ENCODE measurements at regions not wholly inside any gene's neighbourhood (a gene's known extent, or its start where the extent isn't known, plus 50 kb on each side); places are given as distances from the start of the nearest gene placed in this dataset.

DNA sequence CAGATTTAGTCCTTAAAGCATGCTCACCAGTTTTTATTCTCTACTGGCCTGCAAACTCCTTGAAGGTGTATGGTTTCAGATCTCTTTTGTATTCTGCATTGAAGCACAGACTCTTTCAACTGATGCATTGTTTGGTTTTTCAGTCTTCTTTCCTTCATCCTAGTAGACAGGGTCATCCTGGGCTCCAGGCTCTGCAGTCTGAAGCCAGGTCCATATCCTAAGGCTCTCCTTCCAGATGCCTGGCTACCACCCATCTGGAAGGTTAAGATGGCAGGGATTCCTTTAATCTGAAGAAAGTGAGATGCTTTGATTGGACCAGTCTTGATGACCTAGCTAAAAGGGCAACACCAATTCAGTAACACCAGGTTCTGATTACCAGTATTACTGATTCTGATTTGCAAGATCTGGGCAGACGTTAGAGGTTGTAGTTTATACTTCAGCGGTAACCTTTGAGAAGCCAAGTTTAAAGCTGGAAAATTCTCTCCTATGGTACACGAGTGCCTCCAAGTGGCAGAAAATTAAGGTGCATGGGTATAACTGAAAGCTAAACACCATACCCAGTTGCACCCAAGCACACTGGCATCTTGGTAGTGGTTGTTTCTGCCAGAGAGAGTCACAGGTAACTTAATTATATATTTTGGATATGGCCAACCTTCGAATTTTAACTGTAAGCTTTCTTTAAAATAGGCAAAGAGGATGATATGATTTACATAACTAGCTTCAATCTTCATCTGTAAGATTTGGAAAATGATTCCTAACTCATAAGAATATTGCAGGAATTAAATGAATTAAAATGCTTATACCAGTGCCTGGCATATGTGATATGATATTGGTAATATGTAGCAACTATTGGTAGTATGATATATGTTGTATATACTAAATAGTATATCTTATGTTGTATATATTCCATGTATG is 1651.9 kb upstream of the MIR17HG start:
- FAIRE-seq (no peak), DNase-seq (ENCODE audit: extremely low spot score, insufficient read length, low read depth) (no peak)

DNA sequence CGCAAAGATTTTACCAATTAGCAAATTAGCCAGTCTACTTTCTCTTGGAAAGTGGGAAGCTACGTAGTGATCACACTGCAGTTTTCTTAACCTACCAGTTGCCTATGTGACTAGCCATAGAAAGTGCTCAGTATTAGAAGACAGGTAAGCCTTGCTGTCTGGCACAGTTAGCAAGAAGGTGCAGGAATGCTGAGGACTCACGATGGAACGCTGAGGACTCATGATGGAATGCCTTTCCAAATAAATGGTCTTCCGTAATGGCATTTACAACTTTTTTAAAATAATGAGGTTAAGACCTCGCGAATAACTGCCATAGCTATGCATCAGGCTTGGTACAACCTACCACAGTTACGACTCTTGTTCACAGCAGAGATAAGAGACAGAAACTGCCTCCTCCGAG is 1645.6 kb upstream of the MIR17HG start:
- DNase-seq (ENCODE audit: extremely low spot score, insufficient read length, low read depth) (no peak), FAIRE-seq (no peak)

DNA sequence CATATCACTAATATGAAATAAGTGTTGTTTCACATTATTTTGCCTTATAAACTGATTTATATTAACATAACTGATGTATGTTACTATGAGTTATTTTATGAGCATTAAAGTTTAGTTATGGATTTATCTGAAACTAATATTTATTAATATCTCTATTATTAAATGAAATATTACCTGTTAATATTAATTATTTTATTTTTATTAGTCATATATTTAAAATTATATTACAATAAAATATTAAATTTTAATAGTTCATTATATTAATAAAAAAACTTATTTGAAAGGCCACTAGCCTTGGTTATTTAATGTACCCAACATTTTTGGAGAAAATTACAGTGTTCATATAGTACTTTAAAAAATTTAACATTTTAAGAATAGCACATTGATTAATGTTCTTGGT is 1643.4 kb upstream of the MIR17HG start:
- no peak for FAIRE-seq
- no peak for DNase-seq (ENCODE audit: extremely low spot score, insufficient read length, low read depth)

DNA sequence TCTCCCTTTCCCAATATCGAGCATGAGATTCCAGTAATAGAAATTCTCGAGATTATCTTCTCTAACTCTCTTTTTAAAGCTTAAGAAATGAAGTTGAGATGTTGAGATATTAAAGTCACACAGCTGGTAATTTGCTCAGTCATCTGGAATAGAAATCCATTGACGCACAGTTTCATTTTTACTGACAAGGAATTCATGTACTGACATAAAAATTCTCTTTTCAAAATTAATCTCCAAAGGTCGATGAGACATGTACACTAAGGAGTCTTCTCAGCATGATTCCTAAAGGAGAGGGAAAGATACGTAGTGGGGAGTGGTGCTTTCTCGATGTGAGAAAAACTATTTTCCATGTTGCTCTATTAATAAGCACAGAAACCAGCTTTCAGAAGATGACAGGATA is 1639.5 kb upstream of the MIR17HG start:
- DNase-seq (ENCODE audit: extremely low spot score, insufficient read length, low read depth), result no peak
- no peak for FAIRE-seq

DNA sequence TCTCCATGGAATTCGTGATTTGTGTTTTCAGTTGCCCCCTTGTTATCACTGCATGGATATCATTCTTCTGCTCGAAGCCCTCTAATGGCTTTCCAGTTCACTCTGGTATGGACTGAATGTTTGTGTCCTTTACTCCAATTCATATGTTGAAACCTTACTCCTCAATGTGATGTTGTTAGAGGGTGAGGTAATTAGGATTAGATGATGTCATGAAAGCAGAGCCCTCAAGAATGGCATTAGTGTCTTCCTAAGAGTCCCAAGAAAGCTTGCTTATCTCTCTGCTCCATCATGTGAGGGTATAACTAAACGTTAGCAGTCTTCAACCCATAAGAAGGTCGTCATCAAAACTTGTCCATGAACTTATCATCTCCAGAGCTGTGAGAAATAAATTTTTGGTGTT is 1626.3 kb upstream of the MIR17HG start:
- FAIRE-seq (no peak), DNase-seq (ENCODE audit: extremely low spot score, insufficient read length, low read depth) (no peak)

DNA sequence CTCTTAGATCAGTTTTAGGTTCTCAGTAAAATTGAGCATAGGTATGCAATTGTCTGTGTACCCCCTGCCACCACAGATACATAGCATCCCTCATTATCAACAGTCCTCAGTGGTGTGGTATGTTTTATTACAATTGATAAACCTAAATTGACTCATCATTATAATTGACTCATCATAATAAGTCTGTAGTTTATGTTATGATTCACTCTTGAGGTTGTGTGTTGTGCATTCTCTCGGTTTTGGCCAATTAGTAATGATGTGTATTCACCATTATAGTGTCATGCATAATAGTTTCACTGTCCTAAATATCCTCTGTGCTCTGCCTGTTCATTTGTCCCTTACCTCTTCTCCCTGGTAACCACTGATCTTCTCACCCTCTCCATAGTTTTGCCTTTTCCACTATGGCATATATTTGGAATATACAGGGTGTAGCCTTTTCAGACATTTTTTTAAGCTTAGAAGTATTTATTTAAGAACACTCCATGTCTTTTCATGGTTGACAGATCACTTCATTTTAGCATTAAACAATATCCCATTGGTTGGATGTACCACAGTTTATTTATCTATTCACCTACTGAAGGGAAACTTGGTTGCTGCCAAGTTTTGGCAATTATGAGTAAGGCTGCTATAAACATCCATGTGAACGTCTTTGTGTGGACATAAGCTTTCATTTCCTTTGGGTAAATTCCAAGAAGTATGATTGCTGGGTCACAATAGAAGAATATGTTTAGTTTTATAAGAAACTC is 1620.6 kb upstream of the MIR17HG start:
- DNase-seq (ENCODE audit: extremely low spot score, insufficient read length, low read depth) (no peak), FAIRE-seq (no peak)

DNA sequence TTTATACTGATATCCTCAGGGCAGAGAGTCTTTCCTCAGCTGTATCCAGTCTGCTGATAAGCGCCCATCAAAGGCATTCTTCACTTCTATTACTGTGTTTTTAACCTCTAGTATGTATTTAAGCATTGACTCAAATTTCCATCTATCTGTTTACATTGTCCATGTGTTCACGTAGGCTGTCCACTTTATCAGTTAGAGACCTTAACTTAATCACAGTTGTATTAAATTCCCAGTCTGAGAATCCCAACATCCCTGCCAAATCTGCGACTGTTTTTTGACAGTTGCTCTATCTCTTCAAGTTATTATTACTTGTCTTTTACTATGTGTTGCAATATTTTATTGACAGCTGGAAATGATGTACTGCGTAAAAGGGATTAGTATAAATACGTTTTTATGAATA is 1613.7 kb upstream of the MIR17HG start:
- FAIRE-seq (no peak), DNase-seq (ENCODE audit: extremely low spot score, insufficient read length, low read depth) (no peak)

DNA sequence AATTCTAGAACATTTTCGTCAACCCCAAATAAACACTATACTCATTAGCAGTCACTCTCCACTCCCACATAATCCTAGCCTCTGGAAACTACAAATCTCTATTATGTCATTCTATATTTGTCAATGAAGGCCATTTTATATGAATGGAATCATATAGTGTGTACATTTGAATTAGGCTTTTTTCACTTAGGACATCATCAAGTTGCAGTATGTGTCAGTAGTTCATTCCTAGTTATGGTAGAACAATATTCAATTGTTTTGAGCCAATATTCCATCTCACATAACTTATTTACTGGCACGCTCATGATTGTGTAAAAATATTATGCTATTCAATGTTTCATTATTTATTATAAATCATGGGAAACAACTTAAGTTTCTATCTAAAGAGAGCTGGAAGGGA is 1610.4 kb upstream of the MIR17HG start:
- FAIRE-seq, result no peak

DNA sequence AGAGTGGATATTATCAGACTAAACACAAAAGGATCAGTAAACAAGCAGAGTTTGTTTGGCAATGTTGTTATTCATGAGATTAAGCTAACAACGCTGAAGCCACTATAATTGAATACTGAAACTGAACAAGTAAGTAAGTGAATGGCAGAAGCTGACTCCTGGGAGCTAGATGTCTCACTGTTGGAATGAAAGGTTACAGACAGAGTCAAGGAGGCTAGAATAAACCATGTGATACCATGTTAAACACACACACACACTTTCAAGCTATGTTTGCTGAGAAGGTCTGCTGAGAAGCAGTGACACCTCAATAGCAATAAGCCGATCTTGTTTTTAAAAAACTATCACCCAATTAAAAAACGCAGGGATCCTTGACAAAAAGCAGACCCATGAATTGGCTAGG is 1609.4 kb upstream of the MIR17HG start:
- DNase-seq (ENCODE audit: extremely low spot score, insufficient read length, low read depth), result no peak
- no peak for FAIRE-seq

More for the DNA sequence above, 1610.4 kb upstream of the MIR17HG start:
- no peak for DNase-seq (ENCODE audit: extremely low spot score, insufficient read length, low read depth)

DNA sequence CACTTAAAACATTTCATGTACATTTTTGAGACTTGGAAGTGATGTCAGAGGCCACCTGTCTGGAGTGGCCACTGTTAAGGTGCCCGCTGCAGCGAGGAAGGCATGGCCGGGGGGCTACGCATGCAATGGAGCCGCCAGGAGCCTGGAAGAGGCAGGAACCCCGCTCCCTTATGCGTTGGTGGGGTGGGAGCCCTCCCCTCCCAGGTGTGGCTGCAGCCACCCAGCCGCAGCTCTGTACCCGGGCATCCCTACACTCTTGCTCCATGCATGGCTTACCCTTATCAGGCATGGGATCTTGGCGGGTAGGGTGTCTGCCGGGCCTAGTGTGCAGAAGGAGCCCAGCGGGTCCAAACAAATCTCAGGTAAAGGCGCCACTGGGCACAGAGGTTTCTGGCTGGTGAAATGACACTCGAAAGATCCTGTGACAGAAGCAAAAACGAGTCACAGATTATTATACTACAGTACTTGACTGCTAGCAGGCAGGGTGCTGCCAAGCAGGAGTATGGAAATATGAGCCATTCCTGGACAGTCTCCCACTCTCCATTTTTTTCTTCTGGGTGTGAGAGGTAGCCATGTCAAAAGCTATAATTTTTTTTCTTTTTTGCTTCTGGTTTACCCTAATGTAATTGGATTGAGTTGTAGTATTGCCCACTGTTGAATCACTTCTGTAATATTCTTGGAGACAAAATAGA is 1606.3 kb upstream of the MIR17HG start:
- DNase-seq (ENCODE audit: extremely low spot score, insufficient read length, low read depth), result no peak
- no peak for FAIRE-seq

DNA sequence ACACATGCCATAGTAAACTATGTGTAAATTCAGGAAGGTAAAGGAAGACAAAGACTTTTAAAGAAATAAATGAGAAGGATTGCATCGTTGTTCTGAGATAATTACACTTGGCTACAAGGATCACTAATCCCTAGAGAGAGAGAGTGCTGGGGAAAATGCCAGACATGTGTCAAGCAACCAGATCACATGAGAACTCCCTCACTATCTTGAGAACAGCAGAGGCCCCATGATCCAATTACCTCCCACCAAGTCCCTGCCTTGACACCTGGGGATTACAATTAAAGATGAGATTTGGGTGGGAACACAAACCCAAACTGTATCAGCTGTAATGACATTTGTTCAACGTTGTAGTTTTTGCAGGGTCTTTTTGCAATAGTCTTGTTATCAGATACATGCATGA is 1600.9 kb upstream of the MIR17HG start:
- DNase-seq (ENCODE audit: extremely low spot score, insufficient read length, low read depth) (no peak), FAIRE-seq (no peak)

DNA sequence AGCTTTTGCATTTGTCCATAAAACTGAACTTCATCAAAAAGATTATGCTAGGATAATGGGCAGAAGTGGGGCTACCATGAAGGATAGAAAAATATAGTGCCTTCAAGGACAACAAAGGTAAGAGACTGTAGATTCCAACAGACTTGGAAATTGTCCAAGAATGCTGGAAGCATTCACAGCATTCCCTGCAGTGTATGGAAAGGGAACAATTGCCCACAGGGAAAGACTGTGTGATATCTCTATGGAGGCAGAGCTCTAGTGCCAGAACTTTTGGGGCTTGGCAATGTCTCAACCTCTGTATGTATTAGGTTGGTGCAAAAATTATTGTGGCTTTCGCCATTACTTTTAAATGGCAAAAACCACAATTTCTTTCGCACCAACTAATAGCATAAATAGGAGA is 1598.8 kb upstream of the MIR17HG start:
- DNase-seq (ENCODE audit: extremely low spot score, insufficient read length, low read depth) (no peak), FAIRE-seq (no peak)

DNA sequence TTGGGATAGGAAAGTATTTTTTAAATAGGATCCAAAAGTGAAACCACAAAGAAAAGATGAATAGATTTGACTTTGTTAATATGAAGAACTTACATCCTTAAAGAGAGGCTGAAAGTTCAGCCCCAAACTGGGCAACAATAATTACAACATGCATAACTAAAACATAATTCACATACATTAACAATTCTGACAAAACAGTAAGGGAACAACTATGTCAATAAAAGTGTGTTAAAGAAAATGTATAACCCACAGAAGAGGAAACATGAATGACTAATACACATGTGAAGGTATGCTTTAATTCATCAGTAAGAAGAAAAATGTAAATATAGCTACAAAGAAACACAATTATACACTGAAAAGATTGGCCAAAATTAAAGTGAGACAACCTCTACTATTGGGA is 1597.6 kb upstream of the MIR17HG start:
- FAIRE-seq (no peak), DNase-seq (ENCODE audit: extremely low spot score, insufficient read length, low read depth) (no peak)

DNA sequence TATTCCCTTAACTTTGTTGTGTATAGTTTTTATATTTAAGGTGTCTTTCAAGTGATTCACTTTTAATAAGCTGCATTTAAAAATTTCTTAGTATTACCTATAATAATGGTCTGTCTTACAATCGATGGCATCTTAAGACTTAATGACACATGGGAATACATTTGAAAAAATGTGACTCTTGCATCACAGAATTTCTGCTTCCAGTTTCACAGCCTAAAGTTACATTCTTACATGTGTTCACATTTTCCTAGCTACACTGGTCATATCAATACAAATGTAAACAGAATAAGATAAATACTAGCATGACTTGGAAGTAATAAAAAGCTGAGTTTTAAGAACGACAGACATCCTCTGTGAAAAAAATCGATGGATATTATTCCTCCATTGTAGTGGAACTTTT is 1597.1 kb upstream of the MIR17HG start:
- FAIRE-seq (no peak), DNase-seq (ENCODE audit: extremely low spot score, insufficient read length, low read depth) (no peak)

DNA sequence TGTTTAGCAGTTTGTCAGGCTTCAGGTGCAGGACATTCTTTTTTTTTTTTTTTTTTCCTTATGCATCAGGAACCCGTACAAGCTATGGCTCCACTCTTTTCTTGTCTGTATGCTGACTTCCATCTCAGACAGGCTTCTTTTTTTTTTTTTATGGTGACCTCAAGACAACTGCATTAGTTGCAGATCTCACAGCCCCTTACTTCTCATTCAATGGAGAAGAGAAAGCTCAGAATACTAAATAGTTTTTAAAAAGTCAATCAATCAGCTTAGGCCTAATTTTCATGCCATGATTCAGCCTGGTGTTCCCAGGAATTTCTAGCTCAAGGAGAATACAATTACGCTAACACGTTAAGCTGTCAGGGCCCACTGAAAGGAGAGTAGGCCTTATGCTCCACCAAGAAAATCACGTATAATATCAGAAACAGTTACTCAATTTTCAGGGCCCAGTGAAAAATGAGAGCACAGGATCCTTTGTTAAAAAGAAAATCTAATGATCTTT is 1596.0 kb upstream of the MIR17HG start:
- no peak for FAIRE-seq
- no peak for DNase-seq (ENCODE audit: extremely low spot score, insufficient read length, low read depth)

DNA sequence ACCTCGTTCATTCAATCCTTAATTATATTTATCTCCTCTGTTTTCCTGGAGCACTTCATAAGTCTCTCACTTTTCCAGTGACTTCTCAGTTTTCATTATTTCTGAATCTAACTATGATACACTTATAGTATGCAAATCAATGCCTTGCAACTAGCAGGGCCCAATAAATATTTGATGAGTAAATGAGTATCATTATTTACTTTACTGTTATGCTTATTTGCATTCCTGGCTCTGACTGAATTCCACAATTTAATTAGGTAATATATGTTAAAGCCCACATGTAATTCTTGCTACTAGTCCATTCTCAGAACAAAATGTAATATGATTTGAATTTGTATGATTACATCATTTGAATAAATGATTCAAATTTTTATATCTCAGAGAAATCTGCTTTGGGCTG is 1595.1 kb upstream of the MIR17HG start:
- no peak for FAIRE-seq
- no peak for DNase-seq (ENCODE audit: extremely low spot score, insufficient read length, low read depth)

DNA sequence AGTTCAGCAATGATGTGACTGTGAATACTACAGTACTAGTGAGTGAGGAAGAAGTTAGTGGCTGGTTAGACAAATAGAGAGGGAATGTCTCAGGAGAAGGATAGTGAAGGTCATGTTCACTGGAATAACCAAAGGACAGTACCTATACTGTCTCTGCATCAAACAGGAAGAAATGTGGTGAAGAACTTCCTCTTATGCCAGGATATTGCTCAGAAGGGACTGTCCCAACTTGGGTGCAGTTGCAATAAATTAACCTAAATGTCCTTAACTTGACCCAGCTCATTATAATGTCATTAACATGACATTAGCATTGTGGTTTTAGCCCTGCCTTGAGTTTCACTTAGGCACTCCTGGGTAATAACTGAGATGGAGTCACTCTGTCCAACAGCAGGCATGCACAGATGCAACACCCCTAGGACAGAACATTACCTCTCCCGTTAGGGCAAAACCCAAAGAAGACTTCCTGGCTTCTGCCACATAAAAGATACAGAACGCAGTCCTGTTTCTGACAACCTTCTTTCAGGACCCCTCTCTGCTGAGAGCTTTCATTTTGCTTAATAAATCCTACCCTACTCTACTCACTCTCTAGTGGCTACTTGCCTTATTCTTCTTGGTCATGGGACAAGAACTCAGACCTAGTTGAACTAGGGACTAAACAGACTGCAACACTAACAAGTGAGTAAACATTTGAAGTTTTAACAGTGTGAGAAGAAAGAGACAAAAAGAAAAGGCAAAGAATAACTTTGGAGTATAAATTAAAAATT is 1591.6 kb upstream of the MIR17HG start:
- no peak for DNase-seq (ENCODE audit: extremely low spot score, insufficient read length, low read depth)
- no peak for FAIRE-seq

DNA sequence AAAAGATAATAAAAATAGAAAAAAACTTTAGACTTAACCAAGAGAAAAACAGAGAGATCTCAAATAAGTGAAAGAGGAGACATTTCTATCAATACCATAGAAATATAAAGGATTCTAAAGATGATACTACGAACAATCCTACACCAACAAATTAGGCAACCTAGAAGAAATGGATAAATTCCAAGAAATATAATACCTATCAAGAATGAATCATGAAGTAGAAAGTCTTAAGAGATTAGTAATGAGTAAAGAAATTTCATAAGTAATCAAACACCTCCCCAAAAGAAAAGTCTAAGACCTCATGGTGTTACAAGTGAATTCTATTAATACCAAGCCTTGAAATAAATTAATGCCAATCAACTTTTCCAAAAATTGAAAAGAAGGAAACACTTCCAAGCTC is 1584.5 kb upstream of the MIR17HG start:
- FAIRE-seq, result no peak

DNA sequence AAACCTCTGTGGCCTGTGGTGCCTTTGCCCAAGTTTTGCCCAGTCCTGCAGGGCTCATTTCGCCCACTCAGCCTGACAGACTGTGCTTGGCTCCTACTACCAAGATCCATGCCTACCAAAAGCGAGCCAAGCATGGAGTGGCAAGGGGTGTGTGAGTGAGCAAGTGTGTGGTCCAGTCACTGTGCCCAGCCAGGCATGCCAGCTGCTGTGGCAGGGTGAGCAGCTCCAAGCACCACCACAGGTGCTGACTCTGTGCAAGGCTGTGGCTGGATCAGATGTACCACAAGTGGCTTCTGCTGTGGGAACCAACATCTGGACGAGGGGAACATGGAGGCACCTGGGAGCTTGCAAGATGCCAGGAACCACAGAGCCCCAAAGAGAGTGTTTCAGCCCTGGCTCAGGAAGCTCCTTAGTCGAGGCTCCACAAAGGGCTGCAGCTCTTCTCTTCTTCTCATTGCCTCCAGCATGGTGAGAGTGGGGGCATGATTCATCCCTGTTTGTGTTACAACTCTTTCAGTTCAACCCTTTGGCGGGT is 1564.2 kb upstream of the MIR17HG start:
- FAIRE-seq, result no peak
- no peak for DNase-seq (ENCODE audit: extremely low spot score, insufficient read length, low read depth)

More for the DNA sequence above, 1584.5 kb upstream of the MIR17HG start:
- no peak for DNase-seq (ENCODE audit: extremely low spot score, insufficient read length, low read depth)

All from GM18507 (cell line).